ENCODE measurements at regions not wholly inside any gene's neighbourhood (a gene's known extent, or its start where the extent isn't known, plus 50 kb on each side); places are given as distances from the start of the nearest gene placed in this dataset.

- Histone ChIP-seq H3K9me3 (no peaks in the 10 kb centered on the region), H3K4me2 (no peak overlapping the region), H3K4me1 (peaks cover 7% of the 10 kb centered on the region), H3K4me3 (no peak overlapping the region), H3K27ac (no peak overlapping the region)
- ChIA-PET POLR2A (no interaction called here), CTCF (no interaction called here)
- 31% methylated on average over 1 of the region's 1 CpG for WGBS (ENCODE audit: missing lambda C conversion rate)
- ATAC-seq (no peak), FAIRE-seq (no peak), DNase-seq (ENCODE audit: low read depth in 1 of 2, low spot score in 1 of 2) (no peak)
- TF ChIP-seq HMGXB4 (CRISPR knock-in tag; IDR thresholded peaks at IDR 0.05; ENCODE audit: borderline replicate concordance), result no peak
- no peak for TF ChIP-seq ZC3H11A (IDR thresholded peaks at IDR 0.05)
- TF ChIP-seq MAZ (IDR thresholded peaks at IDR 0.05; ENCODE audit: borderline replicate concordance, low read depth, low read length), result no peak
- TF ChIP-seq NR3C1 (IDR thresholded peaks at IDR 0.05), result no peak
- TF ChIP-seq RNF2 (IDR thresholded peaks at IDR 0.05; ENCODE audit: borderline replicate concordance, low read depth), result no peak
- TF ChIP-seq RFX5 (IDR thresholded peaks at IDR 0.05), result no peak
- no peak for TF ChIP-seq SREBF2 (IDR thresholded peaks at IDR 0.05)
Observed at GRCh38 chr1:42037161-42037560, 116.0 kb upstream of the GUCA2B start.

- peak; percentile 92 to 97 for ATAC-seq
- H3K4me2 ChIP-seq, result peak overlapping the region; percentile 76
- H3K4me1 ChIP-seq, result peaks cover 7% of the 10 kb centered on the region
- no peaks in the 10 kb centered on the region for H3K9me3 ChIP-seq
- POLR2A ChIA-PET, result interaction anchor here (1.4 to 1.9 kb wide), 2 partner anchors 16 to 116 kb away, joined by 3 to 9 read pairs; partner anchors contain the start of gene HIVEP3
- H3K27ac ChIP-seq, result peak overlapping the region; percentile 86 to 92
- peak; percentile 72 to 86 for DNase-seq (ENCODE audit: low read depth in 1 of 2, low spot score in 1 of 2)
- no peak for FAIRE-seq
- peak overlapping the region; percentile 91 for H3K4me3 ChIP-seq
- CTCF ChIA-PET, result interaction anchor here (0.9 to 1.1 kb wide), 3 partner anchors 15 to 119 kb away, joined by 4 read pairs; no protein-coding TSS in a partner anchor
- TF ChIP-seq POLR2A (IDR thresholded peaks at IDR 0.05; ENCODE audit: low read length) (peak; percentile 59), CBX2 (IDR thresholded peaks at IDR 0.05; ENCODE audit: borderline replicate concordance, low read depth) (no peak), PHF8 (IDR thresholded peaks at IDR 0.05; ENCODE audit: borderline replicate concordance, low read depth) (peak; percentile 45), MAX (IDR thresholded peaks at IDR 0.05) (peak; percentile 36; the same call in 1 of the 2 replicates)
- whole genome bisulfite sequencing (ENCODE audit: missing lambda C conversion rate), result 6% methylated on average over 18 of the region's 60 CpGs
Observed at GRCh38 chr1:42035830-42036604, 117.2 kb upstream of the GUCA2B start.

GRCh38 chr1:42035205-42035829 is 116.6 kb upstream of the HIVEP3 start:
- peak overlapping the region; percentile 91 for H3K4me3 ChIP-seq
- H3K4me2 ChIP-seq, result peak overlapping the region; percentile 68
- DNase-seq (ENCODE audit: low read depth in 1 of 2, low spot score in 1 of 2), result peak; percentile 16 to 18
- TF ChIP-seq CTCF (IDR thresholded peaks at IDR 0.05) (peak; percentile 60), KDM1A (IDR thresholded peaks at IDR 0.05; ENCODE audit: low read depth) (0 out of 2 replicates have a peak, but pooled peaks have one; percentile 27), PHF8 (IDR thresholded peaks at IDR 0.05; ENCODE audit: borderline replicate concordance, low read depth) (peak; percentile 55), POLR2A (IDR thresholded peaks at IDR 0.05; ENCODE audit: low read length) (no peak), SMC3 (IDR thresholded peaks at IDR 0.05) (peak; percentile 60), CEBPB (IDR thresholded peaks at IDR 0.05) (peak; percentile 4 to 10; a peak in 1 of 4 replicates)
- ChIA-PET CTCF (interaction anchor here (0.9 to 1.1 kb wide), 4 partner anchors 16 to 375 kb away, joined by 3 to 4 read pairs (median 4); no protein-coding TSS in a partner anchor), POLR2A (interaction anchor here (1.4 to 1.9 kb wide), 2 partner anchors 16 to 116 kb away, joined by 3 to 9 read pairs; partner anchors contain the start of gene HIVEP3)
- H3K9me3 ChIP-seq, result no peaks in the 10 kb centered on the region
- FAIRE-seq, result no peak
- WGBS (ENCODE audit: missing lambda C conversion rate), result 0% methylated on average over 9 of the region's 66 CpGs
- peaks cover 7% of the 10 kb centered on the region for H3K4me1 ChIP-seq
- ATAC-seq, result peak; percentile 81 to 88
- H3K27ac ChIP-seq, result peak overlapping the region; percentile 86 to 92
